Parathyroid adenoma (tissue), 2 donors: ENCODE measurements at regions not wholly inside any gene's neighbourhood (a gene's known extent, or its start where the extent isn't known, plus 50 kb on each side); places are given as distances from the start of the nearest gene placed in this dataset.

Experiments
- H2AFZ ChIP-seq: fragments of 300-600 bp; sonication (generic); one replicate; pipeline ENCODE4 v1.7.0; 2017; ENCODE audit warnings: antibody characterized with exemption, mild to moderate bottlenecking
- H3K27ac ChIP-seq: fragments of 300-600 bp; sonication (generic); one replicate; pipeline ENCODE4 v1.7.0; 2017
- H3K27me3 ChIP-seq: fragments of 300-600 bp; sonication (generic); one replicate; pipeline ENCODE4 v1.7.0; 2017; ENCODE audit warnings: low read length; ENCODE audit not compliant: control insufficient read depth, insufficient read depth
- H3K36me3 ChIP-seq: fragments of 300-600 bp; sonication (generic); one replicate; pipeline ENCODE4 v1.7.0; 2017; ENCODE audit warnings: low read length; ENCODE audit not compliant: control insufficient read depth, insufficient read depth
- H3K4me1 ChIP-seq: fragments of 300-600 bp; sonication (generic); one replicate; pipeline ENCODE4 v1.7.0; 2017; ENCODE audit warnings: control low read depth
- H3K4me2 ChIP-seq: fragments of 300-600 bp; sonication (generic); one replicate; pipeline ENCODE4 v1.7.0; 2017; ENCODE audit warnings: low read length
- H3K4me3 ChIP-seq: fragments of 300-600 bp; sonication (generic); one replicate; pipeline ENCODE4 v1.7.0; 2017; ENCODE audit warnings: low read depth, low read length
- H3K79me2 ChIP-seq: fragments of 300-600 bp; sonication (generic); one replicate; pipeline ENCODE4 v1.7.0; 2017; ENCODE audit warnings: control low read depth
- H3K9ac ChIP-seq: fragments of 300-600 bp; sonication (generic); one replicate; pipeline ENCODE4 v1.7.0; 2017; ENCODE audit warnings: mild to moderate bottlenecking
- H3K9me3 ChIP-seq: fragments of 300-600 bp; sonication (generic); one replicate; pipeline ENCODE4 v1.7.0; 2017; ENCODE audit warnings: low read length; ENCODE audit not compliant: control insufficient read depth
- TF ChIP-seq, protein P1 (sequence below): fragments of 300-600 bp; sonication (generic); IDR thresholded peaks from one replicate; pipeline ENCODE4 v1.7.0; 2017; ENCODE audit warnings: antibody characterized with exemption, mild to moderate bottlenecking
- donor health status: primary hyperparathyroidism.

DNA sequence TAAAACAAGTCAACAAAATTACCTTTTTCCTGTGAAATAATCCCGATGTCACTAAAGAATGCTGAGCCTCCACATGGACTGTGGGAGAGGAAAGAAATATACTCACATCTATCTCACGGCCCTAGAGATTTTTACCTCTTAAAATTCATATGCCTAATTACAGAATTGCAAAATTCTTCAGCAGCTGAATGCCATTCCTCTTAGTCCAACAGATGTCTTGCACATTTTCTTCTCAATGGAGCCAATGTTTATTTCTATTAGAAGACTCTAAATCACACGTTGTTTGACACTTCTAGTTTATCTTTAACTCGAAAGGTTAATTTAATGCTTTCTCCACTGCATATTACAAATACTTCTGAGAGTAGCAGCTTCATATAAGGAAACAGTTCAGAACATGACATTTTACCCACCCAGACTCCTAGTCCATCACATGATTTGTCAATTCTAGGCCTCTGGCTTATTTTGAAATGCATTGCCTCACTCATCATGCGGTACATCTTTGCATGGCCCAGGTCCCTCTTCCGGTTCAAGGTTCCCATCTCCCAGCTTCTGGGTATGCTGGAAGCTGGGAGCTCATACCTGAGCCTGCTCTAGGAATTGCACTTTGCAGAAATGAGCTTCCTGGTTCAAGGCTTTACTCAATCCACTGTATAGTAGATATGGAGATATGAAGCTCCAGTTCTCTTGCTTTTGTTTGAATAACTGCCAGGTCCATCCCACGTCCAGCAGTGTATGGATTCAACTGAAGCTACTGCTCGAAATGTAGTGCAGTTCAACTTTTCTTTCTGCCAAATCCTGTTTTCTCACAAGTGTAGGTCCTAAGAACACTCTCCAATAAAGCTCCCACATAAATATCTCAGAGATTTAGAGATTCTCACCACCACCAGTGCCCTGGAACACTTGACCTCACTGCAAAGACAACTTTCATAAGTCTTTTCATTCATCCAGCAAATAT is 306.2 kb downstream of the GPR37 start:
- TF ChIP-seq, protein P1, sequence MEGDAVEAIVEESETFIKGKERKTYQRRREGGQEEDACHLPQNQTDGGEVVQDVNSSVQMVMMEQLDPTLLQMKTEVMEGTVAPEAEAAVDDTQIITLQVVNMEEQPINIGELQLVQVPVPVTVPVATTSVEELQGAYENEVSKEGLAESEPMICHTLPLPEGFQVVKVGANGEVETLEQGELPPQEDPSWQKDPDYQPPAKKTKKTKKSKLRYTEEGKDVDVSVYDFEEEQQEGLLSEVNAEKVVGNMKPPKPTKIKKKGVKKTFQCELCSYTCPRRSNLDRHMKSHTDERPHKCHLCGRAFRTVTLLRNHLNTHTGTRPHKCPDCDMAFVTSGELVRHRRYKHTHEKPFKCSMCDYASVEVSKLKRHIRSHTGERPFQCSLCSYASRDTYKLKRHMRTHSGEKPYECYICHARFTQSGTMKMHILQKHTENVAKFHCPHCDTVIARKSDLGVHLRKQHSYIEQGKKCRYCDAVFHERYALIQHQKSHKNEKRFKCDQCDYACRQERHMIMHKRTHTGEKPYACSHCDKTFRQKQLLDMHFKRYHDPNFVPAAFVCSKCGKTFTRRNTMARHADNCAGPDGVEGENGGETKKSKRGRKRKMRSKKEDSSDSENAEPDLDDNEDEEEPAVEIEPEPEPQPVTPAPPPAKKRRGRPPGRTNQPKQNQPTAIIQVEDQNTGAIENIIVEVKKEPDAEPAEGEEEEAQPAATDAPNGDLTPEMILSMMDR: no peak
- no peak overlapping the region for H3K4me3 ChIP-seq
- H3K9ac ChIP-seq: no peak overlapping the region
- H3K4me2 ChIP-seq: no peak overlapping the region
- no peaks in the 10 kb centered on the region for H3K27me3 ChIP-seq
- H3K9me3 ChIP-seq: no peaks in the 10 kb centered on the region
- H3K27ac ChIP-seq: no peak overlapping the region
- no peaks in the 10 kb centered on the region for H3K36me3 ChIP-seq
- no peak overlapping the region for H2AFZ ChIP-seq
- H3K79me2 ChIP-seq: no peaks in the 10 kb centered on the region
- H3K4me1 ChIP-seq: no peaks in the 10 kb centered on the region

DNA sequence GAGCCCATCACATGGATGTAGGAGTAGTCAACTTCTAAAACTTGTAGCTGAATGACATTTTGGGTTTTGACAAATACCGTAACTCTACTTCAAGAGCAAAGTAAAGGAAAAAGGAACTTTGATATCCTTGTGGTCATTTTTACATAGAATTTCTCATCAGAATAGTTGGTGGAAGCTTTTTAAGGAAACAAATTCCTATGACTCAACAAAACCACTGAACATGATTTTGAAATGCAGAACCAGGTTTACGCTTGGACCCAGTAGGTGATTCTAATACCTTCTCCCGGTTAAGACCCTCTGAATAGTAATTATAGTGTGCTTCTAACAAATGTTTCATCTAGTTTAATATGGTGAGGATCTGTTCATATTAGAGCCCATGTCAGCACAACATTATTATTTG is 307.8 kb downstream of the GPR37 start:
- no peaks in the 10 kb centered on the region for H3K79me2 ChIP-seq
- TF ChIP-seq, protein P1: no peak
- no peak overlapping the region for H3K9ac ChIP-seq
- no peak overlapping the region for H3K4me3 ChIP-seq
- no peak overlapping the region for H3K4me2 ChIP-seq
- H3K4me1 ChIP-seq: no peaks in the 10 kb centered on the region
- H3K27ac ChIP-seq: no peak overlapping the region
- no peaks in the 10 kb centered on the region for H3K27me3 ChIP-seq
- H3K9me3 ChIP-seq: no peaks in the 10 kb centered on the region
- H2AFZ ChIP-seq: no peak overlapping the region
- H3K36me3 ChIP-seq: no peaks in the 10 kb centered on the region

DNA sequence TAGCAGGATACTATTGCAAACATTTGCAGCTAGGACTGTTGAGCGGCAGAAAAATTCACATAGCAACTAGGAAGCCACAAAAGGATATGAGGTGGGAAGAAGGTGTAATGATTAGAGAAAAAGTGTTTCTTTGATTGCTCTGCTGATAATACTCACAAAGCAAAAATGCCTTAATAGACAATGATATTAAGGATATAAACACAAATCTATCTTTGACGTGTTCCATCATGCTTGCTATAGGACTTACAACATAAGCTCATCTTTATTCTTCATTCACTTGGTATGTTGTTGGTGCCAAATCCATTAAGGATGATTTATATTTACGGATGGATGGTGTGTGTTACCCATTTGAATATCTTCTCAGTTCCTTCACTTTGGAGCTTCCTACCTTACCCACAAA is 309.3 kb downstream of the GPR37 start:
- Histone ChIP-seq H3K4me2 (no peak overlapping the region), H3K4me3 (no peak overlapping the region), H3K27ac (no peak overlapping the region), H3K27me3 (no peaks in the 10 kb centered on the region), H3K9ac (no peak overlapping the region), H2AFZ (no peak overlapping the region), H3K79me2 (no peaks in the 10 kb centered on the region), H3K36me3 (no peaks in the 10 kb centered on the region), H3K9me3 (no peaks in the 10 kb centered on the region), H3K4me1 (no peaks in the 10 kb centered on the region)
- TF ChIP-seq, protein P1: no peak

DNA sequence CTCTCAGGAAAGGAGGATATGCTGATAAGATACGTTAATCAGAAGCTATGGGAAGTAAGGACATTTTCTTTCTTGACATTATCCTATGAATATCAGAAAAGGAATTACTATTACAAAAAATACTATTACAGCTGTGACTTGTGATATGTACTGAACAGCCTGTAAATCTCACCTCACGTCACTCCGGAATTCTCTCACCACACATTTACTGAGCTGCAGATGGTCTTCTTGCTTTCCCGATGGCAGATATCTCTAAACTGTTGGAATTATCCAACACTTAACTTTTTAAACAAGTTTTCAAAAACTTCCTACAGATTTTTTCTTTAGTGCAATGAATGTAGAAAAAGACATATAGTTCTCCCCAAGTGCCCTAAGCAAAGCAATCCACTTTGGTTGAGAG is 313.4 kb downstream of the GPR37 start:
- no peaks in the 10 kb centered on the region for H3K9me3 ChIP-seq
- no peak overlapping the region for H3K4me2 ChIP-seq
- no peak overlapping the region for H3K9ac ChIP-seq
- H2AFZ ChIP-seq: no peak overlapping the region
- TF ChIP-seq, protein P1: no peak
- H3K27me3 ChIP-seq: no peaks in the 10 kb centered on the region
- H3K27ac ChIP-seq: no peak overlapping the region
- no peaks in the 10 kb centered on the region for H3K36me3 ChIP-seq
- no peaks in the 10 kb centered on the region for H3K79me2 ChIP-seq
- no peak overlapping the region for H3K4me3 ChIP-seq
- H3K4me1 ChIP-seq: no peaks in the 10 kb centered on the region

DNA sequence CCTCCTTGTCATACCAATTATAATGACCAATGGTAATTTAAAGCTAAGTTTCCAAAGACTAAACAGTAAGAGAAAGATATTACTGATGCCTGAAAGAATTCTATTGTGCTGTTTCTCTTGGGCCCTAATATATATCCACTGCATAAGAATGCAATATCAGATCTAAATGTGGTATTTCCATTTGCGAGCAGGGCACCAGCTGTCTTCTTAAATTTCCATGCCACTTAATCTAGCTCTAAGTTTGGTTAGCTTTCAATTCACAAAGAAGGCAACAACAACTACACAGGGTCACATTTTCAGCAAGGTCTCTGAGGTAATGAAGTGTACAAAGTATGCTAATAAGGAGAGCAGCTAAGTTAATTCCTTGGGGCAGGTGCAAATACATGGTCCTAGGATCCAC is 315.7 kb downstream of the GPR37 start:
- Histone ChIP-seq H3K9ac (no peak overlapping the region), H3K9me3 (no peaks in the 10 kb centered on the region), H3K27me3 (no peaks in the 10 kb centered on the region), H3K79me2 (no peaks in the 10 kb centered on the region), H3K36me3 (no peaks in the 10 kb centered on the region), H3K27ac (no peak overlapping the region), H3K4me2 (no peak overlapping the region), H3K4me1 (no peaks in the 10 kb centered on the region), H3K4me3 (no peak overlapping the region), H2AFZ (no peak overlapping the region)
- TF ChIP-seq, protein P1: no peak
